COLO829 (cell line): ENCODE measurements at regions not wholly inside any gene's neighbourhood (a gene's known extent, or its start where the extent isn't known, plus 50 kb on each side); places are given as distances from the start of the nearest gene placed in this dataset.

ENCODE experiments used
- DNase-seq: peaks from one replicate; pipeline ENCODE4 v3.0.0; 2012; ENCODE audit warnings: low spot score

DNA sequence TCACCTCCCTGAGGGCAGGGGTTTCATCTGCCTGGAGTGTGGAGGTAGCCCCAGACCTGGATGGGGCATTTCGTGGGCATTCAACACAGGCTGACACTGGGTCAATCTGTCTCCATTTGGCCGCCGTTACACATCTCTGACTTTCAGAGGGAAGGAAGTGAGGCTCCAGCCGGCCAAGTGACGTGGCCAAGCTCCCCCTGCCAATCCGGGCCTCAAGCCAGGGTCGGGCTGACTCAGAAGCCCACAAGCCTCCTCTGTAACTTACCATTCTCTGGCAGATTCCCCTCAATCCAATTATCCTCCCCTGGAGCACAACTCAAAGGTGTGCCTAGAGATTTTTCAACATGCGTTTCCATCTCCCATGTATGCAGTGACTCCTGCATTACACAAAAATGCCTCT is 227.6 kb downstream of the KLF13 start:
- no peak for DNase-seq

DNA sequence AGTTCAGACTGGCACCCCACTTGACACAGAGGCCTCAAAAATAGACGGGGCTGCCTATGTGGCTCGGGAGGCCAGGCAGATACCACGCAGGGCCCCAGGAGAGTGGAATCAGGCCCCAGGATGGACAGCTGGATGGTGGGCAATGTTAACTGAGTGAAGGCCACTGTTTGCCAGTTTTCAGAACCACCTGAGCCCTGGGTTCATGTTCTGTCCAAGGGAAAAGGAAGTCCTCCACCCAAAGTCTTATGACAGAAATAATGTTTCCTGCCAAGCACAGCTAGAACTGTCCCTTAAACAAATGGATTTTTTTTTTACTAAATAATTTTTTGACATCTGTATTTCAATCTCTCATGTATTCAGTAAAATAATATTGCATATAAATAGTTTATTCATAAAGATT is 228.4 kb downstream of the KLF13 start:
- no peak for DNase-seq

DNA sequence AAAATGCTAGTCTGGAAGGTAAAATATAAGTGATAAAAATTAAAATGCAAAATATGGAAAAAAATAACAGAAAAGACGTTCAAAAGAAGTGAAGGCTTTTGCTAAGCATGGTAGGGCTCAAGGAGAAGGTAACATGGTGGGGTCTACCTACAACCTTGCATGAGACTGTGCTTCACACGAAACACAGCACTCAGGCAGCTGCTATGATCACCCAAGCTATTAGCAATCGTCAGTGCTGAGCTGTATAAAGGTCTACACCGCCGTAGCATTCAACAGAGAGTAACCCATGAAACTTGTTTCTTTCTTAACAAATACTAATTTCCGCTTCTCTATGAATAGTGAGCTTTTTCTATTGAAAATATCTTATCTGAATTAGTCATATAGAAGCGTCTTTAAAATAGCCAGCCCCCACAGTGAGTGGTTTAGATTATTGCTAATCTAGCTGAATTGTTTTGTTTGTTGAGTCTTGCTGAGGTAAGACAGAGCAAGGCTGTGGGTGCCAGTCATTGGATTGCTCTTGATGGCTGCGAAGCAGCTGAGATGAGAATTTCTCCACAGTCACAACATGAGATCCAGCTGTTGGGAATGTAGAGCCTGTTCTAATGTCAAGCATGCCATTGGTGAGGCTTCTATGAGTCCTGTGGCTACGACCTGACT is 230.0 kb downstream of the KLF13 start:
- DNase-seq, result no peak

DNA sequence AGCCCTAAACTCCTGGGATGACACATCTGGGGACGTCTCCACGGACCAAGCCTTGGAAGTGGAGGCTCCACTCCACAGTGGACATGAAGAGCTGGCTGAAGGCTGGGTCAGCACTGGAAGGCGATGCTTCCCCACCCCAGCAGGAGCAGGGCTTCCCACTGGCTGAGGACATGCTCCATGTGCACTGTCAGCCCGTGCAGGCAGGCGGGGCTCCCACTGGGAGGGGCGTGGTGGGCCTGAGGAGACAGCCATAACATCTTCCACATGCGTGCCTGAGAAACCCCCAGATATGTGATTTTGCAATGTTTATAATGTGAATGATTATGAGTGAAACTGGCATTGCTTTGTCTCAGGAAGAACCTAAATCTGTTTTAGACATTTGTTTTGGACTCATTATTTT is 231.3 kb downstream of the KLF13 start:
- no peak for DNase-seq

DNA sequence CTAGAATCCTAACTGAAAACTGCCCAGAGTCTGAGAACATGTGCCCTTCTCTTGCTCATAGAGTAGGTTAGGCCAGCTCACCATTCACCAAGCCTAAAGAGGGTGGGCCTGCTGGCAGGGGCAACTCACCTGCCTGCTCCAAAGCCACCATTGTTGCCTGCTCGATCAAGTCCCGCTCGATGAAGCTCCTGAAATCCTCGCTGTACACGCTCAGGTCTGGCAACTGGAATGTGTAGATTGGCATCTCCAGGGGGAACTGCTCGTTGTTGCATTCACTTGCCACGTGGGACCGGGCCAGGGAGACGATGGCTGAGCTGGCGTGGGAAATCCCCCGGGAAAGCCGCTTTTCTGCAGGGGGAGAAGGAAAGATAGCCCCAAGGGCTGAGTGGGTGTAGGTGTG is 232.2 kb downstream of the KLF13 start:
- DNase-seq, result no peak

DNA sequence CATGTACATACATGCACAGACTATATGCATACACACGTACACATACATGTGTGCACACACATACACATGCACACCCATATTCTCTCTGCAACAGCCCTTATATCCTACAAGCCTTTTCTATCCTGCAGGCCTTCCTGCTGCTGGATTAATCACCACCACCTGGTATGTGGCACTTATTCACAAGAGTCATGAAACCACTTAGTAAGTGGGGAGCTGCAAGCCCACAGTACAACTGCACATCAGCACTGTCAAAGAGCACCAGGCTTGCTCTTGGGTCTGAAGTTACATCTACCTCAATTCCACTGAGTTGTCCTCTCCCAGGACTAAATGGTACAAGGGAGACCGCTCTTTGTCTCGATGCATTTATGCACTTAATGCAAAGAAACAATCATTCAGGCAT is 233.2 kb downstream of the KLF13 start:
- no peak for DNase-seq

DNA sequence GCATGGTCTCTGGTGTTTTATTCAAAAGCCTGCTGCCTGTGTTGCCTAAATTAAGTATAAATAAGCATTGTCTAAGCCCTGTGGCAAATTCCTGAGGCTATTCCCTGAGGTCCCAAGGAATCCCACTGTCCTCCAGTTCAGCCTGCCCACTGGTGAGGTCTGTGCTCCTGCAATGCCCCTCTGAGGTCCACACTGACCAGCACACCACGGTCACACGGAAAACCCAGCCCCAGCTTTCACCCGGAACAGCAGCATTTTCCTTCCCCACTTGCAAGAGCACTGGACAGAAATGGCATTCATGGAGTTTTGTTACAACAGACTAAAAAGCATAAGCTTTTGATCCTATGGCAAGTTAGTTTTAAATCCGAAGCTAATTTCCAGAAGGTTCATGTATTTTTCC is 234.0 kb downstream of the KLF13 start:
- no peak for DNase-seq

DNA sequence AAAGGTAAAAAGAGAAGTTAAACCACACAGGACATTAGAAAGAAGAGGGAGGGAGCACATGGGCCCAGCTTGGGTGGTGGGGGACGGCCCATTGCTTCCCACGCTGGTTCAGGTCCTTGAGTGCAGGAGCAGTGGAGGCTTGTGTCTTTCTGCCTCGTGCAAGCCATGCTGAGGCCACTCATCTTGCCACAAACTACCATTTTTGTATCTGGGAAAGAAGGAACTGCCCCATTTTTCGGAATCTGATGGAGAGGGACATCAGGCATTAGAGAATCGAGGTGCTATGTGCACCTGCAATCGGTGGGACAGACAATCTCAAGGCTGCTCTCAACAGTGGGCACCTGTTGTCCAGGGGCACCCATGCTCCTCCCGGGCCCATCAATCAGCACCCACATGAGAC is 234.5 kb downstream of the KLF13 start:
- no peak for DNase-seq

DNA sequence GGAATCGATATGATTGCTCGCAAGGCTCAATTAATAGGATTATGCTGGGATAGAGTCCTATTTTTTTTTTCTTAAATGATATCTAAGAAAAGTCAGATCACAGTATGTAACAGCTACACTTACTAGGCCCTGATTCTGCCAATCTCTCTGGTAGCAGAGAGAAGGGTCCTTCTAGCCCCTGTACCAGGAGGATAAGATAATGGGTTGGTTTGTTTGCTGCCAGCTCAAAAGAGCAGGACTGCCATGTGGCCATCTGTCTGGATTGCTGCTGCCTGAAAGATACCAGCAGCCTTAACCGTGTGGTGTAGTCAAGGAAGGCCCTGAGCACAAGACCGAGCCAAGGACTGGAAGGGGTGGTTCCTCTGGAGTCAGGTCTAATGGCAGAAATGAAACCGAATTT is 236.4 kb downstream of the KLF13 start:
- DNase-seq, result no peak

DNA sequence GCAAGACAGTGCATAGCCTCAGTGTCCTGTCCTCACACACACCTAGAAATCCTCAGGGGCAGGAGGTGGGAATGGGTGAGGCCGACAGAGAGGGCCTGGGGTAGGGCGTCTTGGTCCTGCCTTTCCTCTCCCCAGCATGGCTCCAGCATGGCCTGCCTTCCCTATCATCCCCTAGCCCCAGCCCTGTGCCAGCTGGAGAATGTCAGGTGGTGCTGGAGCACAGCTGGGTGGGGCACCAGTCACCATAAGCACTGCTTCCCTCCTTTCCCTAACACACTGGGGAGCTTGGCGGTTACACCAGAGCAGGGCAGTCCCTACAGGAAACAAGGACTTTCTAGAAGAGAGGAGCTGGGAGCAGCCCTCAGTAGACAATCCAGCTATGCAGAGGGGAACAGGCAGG is 236.8 kb downstream of the KLF13 start:
- no peak for DNase-seq

DNA sequence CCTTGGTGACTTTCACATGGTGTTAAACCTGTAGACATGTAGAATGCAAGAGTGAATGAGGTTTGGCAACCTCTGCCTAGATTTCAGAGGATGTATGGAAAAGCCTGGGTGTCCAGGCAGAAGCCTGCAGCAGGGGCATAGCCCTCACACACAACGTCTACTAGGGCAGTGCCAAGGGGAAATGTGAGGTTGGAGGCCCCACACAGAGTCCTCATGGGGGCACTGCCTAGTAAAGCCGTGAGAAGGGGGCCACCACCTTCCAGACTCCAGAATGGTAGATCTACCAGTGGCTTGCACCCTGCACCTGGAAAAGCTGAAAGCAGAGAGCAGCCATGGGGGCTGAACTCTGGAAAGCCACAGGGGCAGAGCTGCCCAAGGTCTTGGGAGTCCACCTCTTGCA is 241.2 kb downstream of the KLF13 start:
- no peak for DNase-seq

DNA sequence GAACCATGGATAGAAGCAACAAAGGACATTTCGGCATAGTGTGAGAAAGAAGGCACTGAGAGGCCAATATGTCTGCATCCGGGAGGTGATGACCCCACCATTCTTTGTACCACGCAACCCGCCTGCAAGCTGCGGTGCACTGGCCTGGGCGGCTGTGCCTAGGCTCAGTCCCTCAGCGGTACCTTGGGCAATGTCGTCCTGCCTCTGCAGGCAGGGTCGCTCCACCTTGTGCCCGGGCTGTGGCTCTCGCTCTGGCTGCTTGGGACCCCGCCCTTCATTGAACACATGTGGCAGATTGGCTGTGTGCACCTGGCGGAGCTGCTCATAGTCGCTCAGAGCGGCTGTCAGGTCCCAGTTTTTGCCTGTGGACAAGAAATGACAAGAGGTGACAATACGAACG is 243.2 kb downstream of the KLF13 start:
- no peak for DNase-seq

DNA sequence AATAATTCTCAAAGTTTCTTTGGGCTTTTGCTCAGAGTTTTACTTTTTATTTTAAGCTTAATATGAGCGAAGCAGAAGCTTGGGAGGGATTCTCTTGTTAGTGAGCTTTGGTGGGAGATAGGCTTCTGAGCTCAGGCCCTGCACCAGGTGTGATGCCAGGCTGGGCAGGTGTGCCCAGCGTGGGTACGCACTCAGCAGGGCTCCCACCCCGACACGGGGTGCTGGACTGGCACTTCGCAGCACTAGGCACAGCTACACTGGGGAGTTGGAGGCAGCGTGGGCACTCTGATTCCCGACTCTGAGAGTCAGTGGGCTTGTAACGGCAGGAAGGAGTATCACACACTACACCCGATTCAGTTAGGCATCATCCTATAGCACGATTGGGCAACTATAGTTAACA is 244.0 kb downstream of the KLF13 start:
- no peak for DNase-seq

DNA sequence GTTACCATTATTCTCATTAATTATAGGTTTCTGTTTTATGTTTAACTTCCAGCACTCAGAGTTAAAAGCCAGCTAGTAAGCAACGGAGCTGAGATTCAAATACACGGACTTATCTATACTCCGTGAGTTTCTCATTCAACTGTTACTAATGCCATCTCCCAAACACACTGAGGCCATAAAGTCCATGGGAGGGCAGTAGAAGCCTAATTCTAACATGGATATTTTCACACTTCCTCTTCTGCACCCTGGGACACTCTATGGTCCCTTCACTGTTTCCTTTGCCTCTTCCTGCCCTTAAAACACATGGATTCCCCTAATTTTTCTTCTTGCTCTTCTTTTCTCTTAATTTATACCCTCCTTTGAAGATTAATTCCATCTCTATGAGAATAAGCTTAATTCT is 245.0 kb downstream of the KLF13 start:
- DNase-seq, result no peak

DNA sequence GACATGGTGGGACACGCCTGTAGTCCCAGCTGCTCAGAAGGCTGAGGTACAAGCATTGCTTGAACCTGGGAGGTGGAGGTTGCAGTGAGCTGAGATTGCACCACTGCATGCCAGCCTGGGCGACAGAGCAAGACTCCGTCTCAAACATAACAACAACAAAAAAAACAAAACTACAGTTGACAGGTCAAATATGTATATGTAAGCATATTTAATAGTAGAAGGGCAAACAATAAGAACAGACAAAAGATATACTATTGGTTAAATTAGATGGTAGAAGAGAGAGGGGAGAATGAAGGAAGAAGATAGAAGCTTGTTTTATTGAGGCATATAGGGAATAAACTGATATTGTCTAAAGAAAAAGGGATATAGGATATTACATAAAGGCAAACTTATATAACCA is 247.1 kb downstream of the KLF13 start:
- DNase-seq, result no peak

DNA sequence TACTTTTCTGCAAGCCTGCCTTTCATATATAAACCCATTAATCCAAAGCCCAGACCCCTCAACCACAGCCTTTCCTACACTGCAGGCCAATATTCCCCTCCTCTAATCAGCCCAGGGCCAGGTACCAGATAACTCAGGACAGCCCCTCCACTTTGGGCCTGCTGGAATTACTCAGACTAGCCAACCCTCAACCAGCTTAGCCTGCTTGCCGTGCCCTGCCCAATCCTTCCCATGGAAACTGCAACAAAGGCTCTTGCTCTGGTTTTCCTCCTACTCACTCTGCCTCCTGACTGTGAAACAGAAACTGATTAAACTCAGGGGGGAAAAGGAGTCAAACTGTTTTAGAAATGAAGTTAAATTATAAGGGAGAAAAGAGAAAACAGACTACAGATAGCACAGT is 248.1 kb downstream of the KLF13 start:
- no peak for DNase-seq

DNA sequence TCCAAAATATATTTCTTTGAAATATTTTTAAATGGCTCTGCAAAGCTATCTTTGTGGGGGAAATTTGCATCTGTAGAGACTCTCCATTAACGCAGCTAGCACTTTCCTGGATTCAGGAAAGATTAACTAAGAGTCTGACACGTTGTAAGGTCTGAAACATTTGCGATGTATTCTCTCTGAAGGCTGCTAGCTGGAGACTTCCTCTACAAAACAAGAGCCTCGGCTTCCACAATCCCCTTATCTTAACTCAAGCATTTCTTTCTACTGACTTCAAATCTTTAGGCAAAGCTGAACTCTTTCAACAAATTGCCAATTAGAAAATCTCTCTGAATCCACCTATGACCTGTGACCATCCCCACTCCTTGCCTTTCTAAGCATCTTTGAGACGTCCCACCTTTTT is 250.5 kb downstream of the KLF13 start:
- DNase-seq, result no peak

DNA sequence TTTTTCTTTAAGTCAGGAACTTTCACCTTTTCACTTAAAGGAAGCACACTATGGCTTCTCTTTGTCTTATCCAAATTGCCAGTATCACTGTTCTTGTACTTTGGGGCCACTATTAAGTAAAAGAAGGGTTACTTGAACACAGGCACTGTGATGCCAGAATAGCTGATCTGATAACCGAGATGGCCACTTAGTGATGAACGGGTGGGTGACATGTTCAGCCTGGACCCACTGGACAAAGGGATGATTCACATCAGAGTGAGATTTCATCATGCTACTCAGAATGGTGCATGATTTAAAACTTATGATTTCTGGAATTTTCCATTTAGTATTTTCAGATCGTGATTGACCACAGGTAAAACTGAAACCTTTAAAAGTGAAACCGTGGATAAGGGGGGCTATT is 252.6 kb downstream of the KLF13 start:
- DNase-seq, result no peak

DNA sequence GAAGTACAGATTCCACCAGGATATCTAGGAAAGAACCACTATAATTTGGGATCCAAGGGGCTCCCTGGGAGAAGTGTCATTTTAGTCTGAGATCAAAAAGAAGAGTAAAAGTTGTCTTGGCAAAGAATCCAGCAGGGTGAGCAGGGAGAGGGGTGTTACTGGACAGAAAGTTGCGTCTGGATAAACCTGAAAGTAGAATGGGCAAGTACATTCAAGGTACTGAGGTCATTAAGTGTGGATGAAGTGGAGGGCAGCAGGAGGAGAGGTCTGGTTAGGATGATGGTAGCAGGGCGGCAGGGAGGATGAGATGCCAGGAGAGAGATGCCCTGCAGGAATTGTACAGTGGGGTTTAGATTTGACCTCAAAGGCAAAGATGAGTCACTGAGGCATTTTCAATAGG is 253.3 kb downstream of the KLF13 start:
- DNase-seq, result no peak

DNA sequence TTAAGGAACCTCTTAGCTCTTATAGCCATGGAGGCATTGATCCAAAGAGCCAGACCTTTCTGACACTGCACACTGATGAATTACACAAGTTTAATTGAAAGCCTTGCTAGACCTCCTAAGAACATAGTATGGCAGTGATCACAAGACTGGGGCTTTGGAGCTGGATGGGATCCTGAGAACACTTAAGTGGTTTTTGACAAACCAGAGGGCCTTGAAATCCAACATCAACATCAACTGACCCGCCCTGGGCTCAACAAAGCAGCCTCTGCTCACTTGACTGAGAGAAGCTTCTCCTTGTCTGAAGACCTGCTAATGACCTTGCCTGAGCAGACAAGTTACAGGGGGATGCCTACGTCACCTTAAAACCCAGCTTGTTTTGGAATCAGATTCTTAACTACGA is 257.6 kb downstream of the KLF13 start:
- DNase-seq, result no peak

DNA sequence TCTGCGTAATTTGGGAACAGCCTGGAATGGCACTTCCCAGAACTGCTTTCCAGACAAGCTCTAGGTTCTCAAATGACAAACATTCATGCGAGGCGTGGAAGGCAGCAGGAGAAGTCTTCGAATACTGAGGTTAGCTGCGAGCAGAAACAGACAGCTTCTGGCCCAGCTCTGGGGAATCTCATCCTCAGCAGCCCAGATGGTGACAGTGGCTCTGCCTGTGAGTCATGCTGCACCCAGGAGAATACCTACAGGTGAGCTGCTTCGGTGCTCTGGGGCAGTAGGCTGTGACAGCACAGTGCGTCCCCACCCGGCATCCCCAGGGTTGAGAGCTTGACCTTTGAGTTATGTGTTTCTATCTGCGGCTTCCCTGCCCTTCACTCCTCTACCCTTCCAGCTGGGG is 258.6 kb downstream of the KLF13 start:
- DNase-seq, result no peak

DNA sequence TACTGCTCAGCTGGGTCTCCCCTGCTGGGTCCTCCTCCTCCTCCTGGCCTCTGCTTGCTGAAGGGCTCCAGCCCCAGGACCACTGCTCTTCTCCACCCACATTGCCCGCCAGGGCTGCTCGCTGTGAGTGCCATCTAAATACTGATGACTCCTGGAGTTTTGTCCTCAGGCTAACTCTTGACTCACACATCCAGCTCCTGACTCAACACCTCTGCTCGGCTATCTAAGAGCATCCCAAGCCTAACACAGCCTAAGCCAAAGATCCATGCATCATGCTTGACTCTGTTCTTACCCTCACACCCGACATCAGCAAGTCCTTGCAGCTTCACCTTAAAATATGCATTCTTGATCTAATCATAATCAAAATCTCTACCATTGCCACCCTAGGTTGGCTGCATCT is 260.2 kb downstream of the KLF13 start:
- no peak for DNase-seq

DNA sequence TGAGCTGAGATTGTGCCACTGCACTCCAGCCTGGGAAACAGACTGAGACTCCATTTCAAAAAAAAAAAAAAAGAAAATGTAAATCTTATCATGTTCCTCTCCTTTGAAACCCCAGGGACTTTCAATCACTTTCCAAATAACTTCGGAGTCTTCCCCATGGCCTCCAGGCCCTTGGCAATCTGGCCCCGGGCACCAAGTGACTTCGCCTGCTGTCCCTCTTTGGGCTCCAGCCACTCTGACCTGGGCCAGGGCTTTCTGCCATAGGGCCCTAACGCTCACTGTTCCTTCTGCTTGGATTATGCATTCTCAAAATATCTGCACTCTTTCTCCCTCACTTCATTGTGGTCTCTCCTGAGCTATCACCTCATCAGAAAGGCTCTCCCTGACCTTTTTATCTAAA is 260.9 kb downstream of the KLF13 start:
- DNase-seq, result no peak

DNA sequence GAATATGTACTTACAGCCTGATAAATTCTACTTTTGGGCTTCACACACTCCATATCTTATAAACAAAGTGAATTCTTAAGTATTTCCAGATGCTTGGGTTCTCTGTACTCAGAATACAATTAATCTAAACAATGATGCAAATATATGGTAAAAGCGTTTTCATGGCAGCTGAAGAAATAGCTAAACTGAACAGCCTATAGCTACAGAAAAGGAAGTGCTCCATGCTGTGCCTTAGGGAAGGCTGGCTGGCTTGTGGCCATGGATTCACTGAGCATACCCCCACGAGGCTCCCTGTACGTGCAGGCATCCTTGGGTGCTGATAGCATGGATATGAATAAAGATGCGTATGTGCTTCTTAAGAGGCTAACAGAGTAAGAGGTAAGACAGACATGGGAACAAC is 264.0 kb downstream of the KLF13 start:
- no peak for DNase-seq

DNA sequence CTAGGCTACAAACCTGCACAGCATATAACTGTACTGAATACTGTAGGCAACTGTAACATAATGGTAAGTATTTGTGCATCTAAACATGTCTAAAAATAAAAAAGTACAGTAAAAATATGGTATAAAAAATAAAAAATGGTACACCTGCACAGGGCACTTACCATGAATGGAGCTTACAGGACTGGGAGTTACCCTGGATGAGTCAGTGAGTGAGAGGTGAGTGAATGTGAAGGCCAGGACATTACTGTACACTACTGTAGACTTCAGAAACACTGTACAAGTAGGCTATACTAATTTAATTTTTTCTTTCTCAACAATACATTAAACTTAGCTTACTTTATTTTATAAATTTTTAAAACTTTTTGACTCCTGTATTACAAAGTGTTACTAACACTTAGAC is 265.3 kb downstream of the KLF13 start:
- DNase-seq, result no peak
